ENCODE measurements at regions not wholly inside any gene's neighbourhood (a gene's known extent, or its start where the extent isn't known, plus 50 kb on each side); places are given as distances from the start of the nearest gene placed in this dataset.

DNA sequence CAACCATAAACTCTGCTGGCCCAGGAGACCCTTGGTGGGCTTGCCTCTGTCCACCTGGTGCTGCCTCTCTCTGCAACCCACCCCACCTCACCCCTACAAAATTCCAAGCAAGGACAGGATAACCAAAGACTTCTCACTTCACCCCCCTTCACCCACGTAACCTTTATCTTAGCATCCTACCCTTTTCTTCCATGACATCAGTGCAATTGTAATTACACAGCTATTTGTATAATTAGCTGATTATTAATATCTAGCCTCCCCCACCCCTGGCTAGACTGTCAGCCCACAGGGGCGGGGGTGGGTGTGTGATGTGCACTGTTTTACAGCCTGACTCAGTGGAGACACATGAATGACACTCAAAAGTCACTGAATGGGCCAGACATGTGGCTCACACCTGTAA is 262.2 kb downstream of the MRTFB start:
- no peak for DNase-seq (ENCODE audit: extremely low read depth, insufficient read length)
- no peaks in the 10 kb centered on the region for H3K27me3 ChIP-seq (replicated peaks; ENCODE audit: control insufficient read depth, insufficient read depth, low read length)

DNA sequence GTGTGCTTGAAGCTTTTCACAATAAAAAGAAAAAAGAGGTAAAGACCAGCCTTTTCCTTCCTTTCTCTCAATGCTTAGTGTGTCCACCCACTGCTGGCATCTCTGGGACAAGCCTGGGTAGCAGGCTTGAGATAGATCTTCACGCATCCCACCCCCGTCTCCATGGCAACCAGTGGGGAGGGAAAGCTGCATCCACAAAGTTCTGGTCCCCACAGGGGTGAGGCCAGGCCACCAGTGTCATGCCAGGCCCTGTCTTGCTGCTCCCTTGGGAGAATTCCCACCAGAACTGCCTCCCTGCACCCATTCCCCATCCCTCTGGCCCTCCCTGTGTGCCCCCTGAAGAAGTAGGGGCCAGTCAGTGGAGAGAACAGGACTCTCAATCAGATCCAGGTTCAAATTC is 259.9 kb downstream of the MRTFB start:
- TF ChIP-seq CTCF (IDR thresholded peaks at IDR 0.05; ENCODE audit: insufficient read depth, low read length, poor library complexity, severe bottlenecking) = no peak
- Histone ChIP-seq H3K27me3 (replicated peaks; ENCODE audit: control insufficient read depth, insufficient read depth, low read length) (no peaks in the 10 kb centered on the region), H3K36me3 (ENCODE audit: control insufficient read depth, insufficient read depth, low read length) (peaks cover 7% of the 10 kb centered on the region), H3K4me3 (replicated peaks; ENCODE audit: low read depth, low read length) (no peak overlapping the region)
- no peak for DNase-seq (ENCODE audit: extremely low read depth, insufficient read length)

More for the DNA sequence above, 262.2 kb downstream of the MRTFB start:
- TF ChIP-seq CTCF (IDR thresholded peaks at IDR 0.05; ENCODE audit: insufficient read depth, low read length, poor library complexity, severe bottlenecking) = no peak
- H3K4me3 ChIP-seq (replicated peaks; ENCODE audit: low read depth, low read length) = no peak overlapping the region
- peaks cover 2% of the 10 kb centered on the region for H3K36me3 ChIP-seq (ENCODE audit: control insufficient read depth, insufficient read depth, low read length)

DNA sequence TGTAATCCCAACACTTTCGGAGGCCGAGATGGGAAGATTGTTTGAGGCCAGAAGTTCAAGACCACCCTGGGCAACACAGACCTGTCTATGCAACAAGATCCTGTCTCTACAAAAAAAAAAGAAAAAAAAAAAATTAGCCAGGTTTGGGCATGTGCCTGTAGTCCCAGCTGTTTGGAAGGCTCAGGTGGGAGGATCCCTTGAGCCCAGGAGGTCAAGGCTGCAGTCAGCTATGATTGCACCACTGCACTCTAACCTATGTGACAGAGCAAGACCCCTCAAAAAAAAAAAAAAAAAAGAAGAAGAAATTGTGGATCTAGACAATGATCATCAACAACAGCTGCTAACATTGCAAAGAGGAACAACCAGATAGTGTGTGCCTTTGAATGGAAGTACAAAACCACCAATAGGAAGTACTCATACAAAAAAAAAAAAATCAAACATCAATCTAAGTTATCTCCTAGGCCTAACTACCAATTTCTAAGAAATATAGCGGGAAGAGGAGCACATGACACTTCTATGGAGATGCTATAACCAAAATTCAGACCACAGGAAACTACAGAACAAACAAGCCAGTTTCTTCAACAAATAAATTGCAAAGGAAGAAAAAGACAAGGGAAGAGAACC is 258.7 kb downstream of the MRTFB start:
- H3K36me3 ChIP-seq (ENCODE audit: control insufficient read depth, insufficient read depth, low read length) = peaks cover 7% of the 10 kb centered on the region
- no peak for TF ChIP-seq CTCF (IDR thresholded peaks at IDR 0.05; ENCODE audit: insufficient read depth, low read length, poor library complexity, severe bottlenecking)
- H3K4me3 ChIP-seq (replicated peaks; ENCODE audit: low read depth, low read length) = no peak overlapping the region
- no peaks in the 10 kb centered on the region for H3K27me3 ChIP-seq (replicated peaks; ENCODE audit: control insufficient read depth, insufficient read depth, low read length)
- DNase-seq (ENCODE audit: extremely low read depth, insufficient read length) = no peak

DNA sequence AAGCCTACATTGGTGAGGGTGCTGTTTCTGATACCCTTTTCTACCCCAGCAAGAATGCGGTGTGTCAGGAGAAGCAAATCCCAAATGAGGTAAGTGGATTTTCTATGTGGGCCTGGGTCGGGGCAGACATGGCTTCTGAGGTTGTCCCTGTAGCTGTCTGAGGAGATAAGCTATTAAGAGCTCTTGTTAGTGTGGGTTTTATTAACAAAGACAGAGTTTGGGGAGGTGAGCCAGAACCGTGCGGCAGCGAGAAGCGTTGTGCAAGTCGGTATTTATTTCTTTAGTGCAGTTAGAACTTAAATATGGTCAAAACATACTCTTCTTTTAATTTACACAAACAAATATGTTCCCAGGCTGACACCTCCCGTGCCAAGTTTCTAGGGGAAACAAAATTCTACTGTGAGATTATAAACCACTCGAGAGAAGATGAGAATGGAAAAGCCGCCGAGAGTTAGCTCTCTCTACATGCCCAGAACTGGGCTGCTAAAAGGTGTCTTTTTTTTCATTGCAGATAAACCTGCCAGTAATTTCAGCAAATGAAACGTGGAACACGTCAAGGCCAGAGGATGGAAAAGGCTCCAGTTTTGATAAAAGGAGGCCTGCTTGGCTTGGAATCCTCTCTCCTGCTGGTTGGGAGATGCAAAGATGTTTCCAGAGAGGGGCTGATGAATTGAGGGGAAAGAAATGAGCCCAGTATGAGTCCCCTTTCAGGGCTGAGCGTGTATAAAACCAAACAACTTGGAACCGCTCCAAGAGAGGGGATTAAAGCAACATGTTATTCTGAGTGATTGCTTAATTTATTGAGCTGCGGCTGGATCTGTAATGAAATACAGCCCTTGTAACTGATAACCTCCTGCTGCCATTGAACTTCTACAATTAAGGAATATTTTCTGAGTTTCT is 254.6 kb downstream of the MRTFB start:
- H3K36me3 ChIP-seq (ENCODE audit: control insufficient read depth, insufficient read depth, low read length) = peaks cover 15% of the 10 kb centered on the region

GRCh38 chr16:14324581-14324980 is 253.5 kb downstream of the MRTFB start:
- Histone ChIP-seq H3K36me3 (ENCODE audit: control insufficient read depth, insufficient read depth, low read length) (peaks cover 19% of the 10 kb centered on the region), H3K4me3 (replicated peaks; ENCODE audit: low read depth, low read length) (no peak overlapping the region), H3K27me3 (replicated peaks; ENCODE audit: control insufficient read depth, insufficient read depth, low read length) (no peaks in the 10 kb centered on the region)
- no peak for TF ChIP-seq CTCF (IDR thresholded peaks at IDR 0.05; ENCODE audit: insufficient read depth, low read length, poor library complexity, severe bottlenecking)
- DNase-seq (ENCODE audit: extremely low read depth, insufficient read length) = no peak

More for the DNA sequence above, 254.6 kb downstream of the MRTFB start:
- H3K4me3 ChIP-seq (replicated peaks; ENCODE audit: low read depth, low read length) = no peak overlapping the region
- TF ChIP-seq CTCF (IDR thresholded peaks at IDR 0.05; ENCODE audit: insufficient read depth, low read length, poor library complexity, severe bottlenecking) = no peak
- no peak for DNase-seq (ENCODE audit: extremely low read depth, insufficient read length)
- no peaks in the 10 kb centered on the region for H3K27me3 ChIP-seq (replicated peaks; ENCODE audit: control insufficient read depth, insufficient read depth, low read length)
